GM12878 (cell line): ENCODE measurements at regions not wholly inside any gene's neighbourhood (a gene's known extent, or its start where the extent isn't known, plus 50 kb on each side); places are given as distances from the start of the nearest gene placed in this dataset.

Source experiments
- ATAC-seq: fragments of 200-7000 bp; cut with Tn5 transposase; 3 replicates; pipeline ENCODE4 v1.9.1; 2020; ENCODE audit warnings: mild to moderate bottlenecking, moderate library complexity
- BruUV-seq: library from RNA; stranded (reverse); fragments of 400-500 nt; replicated peaks from 2 replicates; lab custom pipeline; 2021; lab: Mats Ljungman, UMichigan
- CTCF ChIA-PET: fragments of 300-600 bp; sonication (Branson Sonifier 250); formaldehyde crosslinking; extraction: SDS; loops from one replicate; lab custom pipeline; 2021; ENCODE audit warnings: inconsistent platforms; lab: Yijun Ruan, JAX
- POLR2A ChIA-PET: fragments of 350-600 bp; formaldehyde crosslinking; extraction: SDS; loops from one replicate; lab custom pipeline; 2021; ENCODE audit warnings: inconsistent platforms; lab: Charles Lee
- RAD21 ChIA-PET: fragments of 300-600 bp; sonication (Branson Sonifier 250); formaldehyde crosslinking; loops from one replicate; lab custom pipeline; 2023; ENCODE audit warnings: antibody characterized with exemption; ENCODE audit not compliant: unreplicated experiment; lab: Charles Lee
- SMC1A ChIA-PET: fragments of 300-600 bp; sonication (Branson Sonifier 250); formaldehyde crosslinking; loops from one replicate; lab custom pipeline; 2023; ENCODE audit not compliant: unreplicated experiment, uncharacterized antibody; lab: Charles Lee
- DNase-seq: peaks from one replicate; pipeline ENCODE4 v3.0.0-alpha.2; 2011; ENCODE audit warnings: low read depth, low spot score
- FAIRE-seq: peaks from 3 replicates; lab custom pipeline; 2011; peaks lifted over from hg19 to GRCh38; lab: Jason Lieb, UNC
- H2AFZ ChIP-seq: 2 replicates; pipeline ENCODE4 v1.6.0; 2011; ENCODE audit warnings: low read depth, low read length, control low read depth; ENCODE audit not compliant: control insufficient read depth
- H3K27ac ChIP-seq: 2 replicates; pipeline ENCODE4 v1.5.1; 2011; ENCODE audit warnings: control low read depth; ENCODE audit not compliant: control insufficient read depth, insufficient read depth
- H3K27me3 ChIP-seq, 2 experiments: replicated peaks in 1 of 2; 2 replicates each; pipeline versions ENCODE4 v1.6.0 to v1.6.1; 2011; ENCODE audit warnings: low read length in 1 of 2; ENCODE audit not compliant: control insufficient read depth in 2 of 2, insufficient read depth in 2 of 2
- H3K36me3 ChIP-seq, 2 experiments: 2 replicates each; pipeline ENCODE4 v1.5.1; 2011; ENCODE audit warnings: low read length in 1 of 2; ENCODE audit not compliant: control insufficient read depth in 2 of 2, insufficient read depth in 2 of 2
- H3K4me1 ChIP-seq: 2 replicates; pipeline ENCODE4 v1.6.1; 2011; ENCODE audit warnings: mild to moderate bottlenecking, low read length, moderate library complexity, mixed read lengths; ENCODE audit not compliant: control insufficient read depth, insufficient read depth
- H3K4me2 ChIP-seq: 2 replicates; pipeline ENCODE4 v1.6.0; 2011; ENCODE audit warnings: control low read depth; ENCODE audit not compliant: control insufficient read depth, insufficient read depth
- H3K4me3 ChIP-seq: fragments of 200-600 bp; sonication (generic); 2 replicates; pipeline ENCODE4 v1.5.1; 2016
- H3K79me2 ChIP-seq: 2 replicates; pipeline ENCODE4 v1.6.0; 2011; ENCODE audit warnings: low read length; ENCODE audit not compliant: control insufficient read depth, insufficient read depth
- H3K9ac ChIP-seq: 2 replicates; pipeline ENCODE4 v1.8.0; 2011; ENCODE audit warnings: low read length, control low read depth, mixed read lengths; ENCODE audit not compliant: control insufficient read depth, insufficient read depth
- H3K9me3 ChIP-seq: replicated peaks from 3 replicates; pipeline ENCODE4 v1.5.1; 2011; ENCODE audit warnings: mild to moderate bottlenecking, low read length; ENCODE audit not compliant: control insufficient read depth, insufficient read depth
- H4K20me1 ChIP-seq: 2 replicates; pipeline ENCODE4 v1.6.0; 2011; ENCODE audit not compliant: control insufficient read depth, insufficient read depth
- ATF3 ChIP-seq: IDR thresholded peaks from 2 replicates; pipeline ENCODE4 v1.6.1; 2011; ENCODE audit warnings: low read depth, mild to moderate bottlenecking, low read length, moderate library complexity, borderline replicate concordance; ENCODE audit errors: extremely low read depth
- BHLHE40 ChIP-seq, 2 experiments: fragments of 450-650 bp in 1 of 2; IDR thresholded peaks; 2 replicates each; pipeline ENCODE4 v1.6.1; 2011 to 2017; ENCODE audit warnings: low read depth in 2 of 2, borderline replicate concordance in 1 of 2, improper control_type of control experiment in 1 of 2, low read length in 1 of 2, mild to moderate bottlenecking in 1 of 2
- HDGF ChIP-seq: fragments of 450-650 bp; IDR thresholded peaks from 2 replicates; pipeline ENCODE4 v1.6.1; 2016; ENCODE audit warnings: antibody characterized with exemption
- IRF5 ChIP-seq: fragments of 450-650 bp; IDR thresholded peaks from 2 replicates; pipeline ENCODE4 v1.6.1; 2017; ENCODE audit warnings: borderline replicate concordance
- JUNB ChIP-seq: IDR thresholded peaks from 2 replicates; pipeline ENCODE4 v1.6.1; 2016; ENCODE audit warnings: antibody characterized with exemption, mild to moderate bottlenecking
- KLF5 ChIP-seq: fragments of 450-650 bp; IDR thresholded peaks from 2 replicates; pipeline ENCODE4 v1.6.1; 2014; ENCODE audit warnings: mild to moderate bottlenecking; ENCODE audit not compliant: partially characterized antibody
- MEF2A ChIP-seq: IDR thresholded peaks from 2 replicates; pipeline ENCODE4 v1.6.1; 2011; ENCODE audit warnings: low read depth, mild to moderate bottlenecking, low read length, moderate library complexity; ENCODE audit not compliant: insufficient read depth
- RB1 ChIP-seq: fragments of 450-650 bp; formaldehyde crosslinking; IDR thresholded peaks from 2 replicates; pipeline ENCODE4 v1.6.1; 2017; ENCODE audit warnings: mild to moderate bottlenecking, borderline replicate concordance
- SIN3A ChIP-seq: IDR thresholded peaks from 2 replicates; pipeline ENCODE4 v1.6.1; 2012; ENCODE audit warnings: low read depth, low read length, improper control_type of control experiment
- SMAD1 ChIP-seq: fragments of 450-650 bp; IDR thresholded peaks from 2 replicates; pipeline ENCODE4 v1.6.1; 2018; ENCODE audit warnings: mild to moderate bottlenecking, low read depth; ENCODE audit not compliant: partially characterized antibody
- SRF ChIP-seq, 2 experiments: IDR thresholded peaks; 2 replicates each; pipeline ENCODE4 v1.6.1; 2011; ENCODE audit warnings: low read depth in 2 of 2, low read length in 2 of 2, mild to moderate bottlenecking in 1 of 2, moderate library complexity in 1 of 2
- ZBTB4 ChIP-seq: fragments of 450-650 bp; formaldehyde crosslinking; IDR thresholded peaks from 2 replicates; pipeline ENCODE4 v1.4.0; 2022; ENCODE audit warnings: mild to moderate bottlenecking, moderate library complexity
- ZNF384 ChIP-seq: IDR thresholded peaks from 2 replicates; pipeline ENCODE4 v1.6.1; 2012; ENCODE audit warnings: low read depth, mild to moderate bottlenecking, low read length, improper control_type of control experiment, borderline replicate concordance
- ZZZ3 ChIP-seq: IDR thresholded peaks from 2 replicates; pipeline ENCODE4 v1.6.1; 2011; ENCODE audit warnings: low read depth; ENCODE audit not compliant: control insufficient read depth, insufficient read length
- WGBS: methylation state at CpG from one replicate; pipeline ENCODE4 v1.1.6; 2016; ENCODE audit warnings: low lambda C conversion rate; ENCODE audit not compliant: insufficient replicate concordance, insufficient coverage; ENCODE audit errors: missing lambda C conversion rate; 5-methylcytosine and 5-hydroxymethylcytosine counted together
- in situ Hi-C: fragments of 300-500 bp; cut with MboI; formaldehyde crosslinking; loops from 9 replicates; pipeline ENCODE4 v1.14.3; 2018; ENCODE audit warnings: mixed read lengths
- intact Hi-C: fragments of 100-400 bp; cut with micrococcal nuclease; formaldehyde crosslinking; loops from one replicate; pipeline ENCODE4 v1.14.2; 2022; ENCODE audit not compliant: unreplicated experiment
- TF ChIP-seq, protein P1 (sequence below): IDR thresholded peaks from 2 replicates; pipeline ENCODE4 v1.6.1; 2012; ENCODE audit warnings: low read depth, low read length, improper control_type of control experiment
- TF ChIP-seq, protein P2 (sequence below): fragments of 450-650 bp; conservative IDR thresholded peaks from 2 replicates; pipeline ENCODE4 v1.6.1; 2017; ENCODE audit warnings: mild to moderate bottlenecking, moderate library complexity

DNA sequence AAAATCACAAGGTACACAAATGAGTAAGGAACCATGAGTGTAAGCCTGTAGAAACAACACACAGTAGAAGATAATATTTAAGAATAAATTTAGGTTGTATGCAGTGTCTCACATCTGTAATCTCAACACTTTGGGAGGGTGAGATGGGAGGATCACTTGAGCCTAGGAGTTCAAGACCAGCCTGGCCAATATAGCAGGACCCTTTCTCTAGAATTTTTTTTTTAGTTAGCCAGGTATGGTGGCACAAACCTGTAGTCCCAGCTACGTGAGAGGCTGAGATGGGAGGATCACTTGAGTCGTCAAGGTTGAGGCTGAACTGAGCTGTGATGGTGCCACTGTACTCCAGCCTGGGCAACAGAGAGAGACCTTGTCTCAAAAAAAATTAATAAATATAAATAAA, 401.2 kb upstream of the RORB start (continued):
- no peak for TF ChIP-seq ZBTB4

DNA sequence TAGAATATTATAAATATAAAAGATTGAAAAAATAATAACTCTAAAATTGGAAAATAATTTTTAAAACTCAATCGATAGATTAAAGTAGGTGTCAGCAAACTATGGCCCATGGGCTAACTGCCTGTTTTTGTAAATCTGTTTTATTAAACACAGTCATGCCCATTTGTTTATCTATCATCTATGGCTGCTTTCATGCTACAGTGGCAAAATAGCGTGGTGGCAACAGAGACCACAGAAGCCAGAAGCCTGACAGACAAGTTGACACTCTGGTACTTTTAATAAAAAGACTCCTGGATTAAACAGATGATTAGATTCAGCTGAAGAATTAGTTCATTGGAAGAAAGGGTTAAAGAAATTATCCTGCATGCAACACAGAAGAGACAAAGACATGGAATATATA, 400.7 kb upstream of the RORB start:
- ChIA-PET SMC1A (no interaction called here), POLR2A (no interaction called here), CTCF (no interaction called here), RAD21 (no interaction called here)
- no peaks in the 10 kb centered on the region for H3K9me3 ChIP-seq
- ATAC-seq: no peak
- no peaks in the 10 kb centered on the region for H3K27me3 ChIP-seq
- in situ Hi-C loops: no loop called here
- no peak overlapping the region for H2AFZ ChIP-seq
- WGBS: 3% methylated on average over 2 of the region's 2 CpGs
- no peaks in the 10 kb centered on the region for H4K20me1 ChIP-seq
- H3K27ac ChIP-seq: no peak overlapping the region
- intact Hi-C loops: no loop called here
- no peaks in the 10 kb centered on the region for H3K79me2 ChIP-seq
- BruUV-seq: no TSS peak
- no peaks in the 10 kb centered on the region for H3K36me3 ChIP-seq
- no peak for FAIRE-seq
- H3K4me2 ChIP-seq: no peak overlapping the region
- H3K4me1 ChIP-seq: no peaks in the 10 kb centered on the region
- H3K9ac ChIP-seq: no peak overlapping the region
- no peak overlapping the region for H3K4me3 ChIP-seq
- DNase-seq: no peak
- no peak for TF ChIP-seq JUNB
- TF ChIP-seq MEF2A: no peak
- TF ChIP-seq HDGF: no peak
- TF ChIP-seq SMAD1: no peak
- no peak for TF ChIP-seq ZZZ3
- TF ChIP-seq, protein P1, sequence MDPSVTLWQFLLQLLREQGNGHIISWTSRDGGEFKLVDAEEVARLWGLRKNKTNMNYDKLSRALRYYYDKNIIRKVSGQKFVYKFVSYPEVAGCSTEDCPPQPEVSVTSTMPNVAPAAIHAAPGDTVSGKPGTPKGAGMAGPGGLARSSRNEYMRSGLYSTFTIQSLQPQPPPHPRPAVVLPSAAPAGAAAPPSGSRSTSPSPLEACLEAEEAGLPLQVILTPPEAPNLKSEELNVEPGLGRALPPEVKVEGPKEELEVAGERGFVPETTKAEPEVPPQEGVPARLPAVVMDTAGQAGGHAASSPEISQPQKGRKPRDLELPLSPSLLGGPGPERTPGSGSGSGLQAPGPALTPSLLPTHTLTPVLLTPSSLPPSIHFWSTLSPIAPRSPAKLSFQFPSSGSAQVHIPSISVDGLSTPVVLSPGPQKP: no peak
- TF ChIP-seq IRF5: no peak
- no peak for TF ChIP-seq SIN3A
- TF ChIP-seq ATF3: no peak
- TF ChIP-seq ZNF384: no peak
- no peak for TF ChIP-seq SRF (IDR thresholded peaks at IDR 0.05; ENCODE audit: low read depth in 2 of 2, low read length in 2 of 2)
- no peak for TF ChIP-seq KLF5
- no peak for TF ChIP-seq RB1
- TF ChIP-seq BHLHE40 (IDR thresholded peaks at IDR 0.05; ENCODE audit: borderline replicate concordance in 1 of 2, low read depth in 2 of 2, low read length in 1 of 2): no peak
- TF ChIP-seq, protein P2, sequence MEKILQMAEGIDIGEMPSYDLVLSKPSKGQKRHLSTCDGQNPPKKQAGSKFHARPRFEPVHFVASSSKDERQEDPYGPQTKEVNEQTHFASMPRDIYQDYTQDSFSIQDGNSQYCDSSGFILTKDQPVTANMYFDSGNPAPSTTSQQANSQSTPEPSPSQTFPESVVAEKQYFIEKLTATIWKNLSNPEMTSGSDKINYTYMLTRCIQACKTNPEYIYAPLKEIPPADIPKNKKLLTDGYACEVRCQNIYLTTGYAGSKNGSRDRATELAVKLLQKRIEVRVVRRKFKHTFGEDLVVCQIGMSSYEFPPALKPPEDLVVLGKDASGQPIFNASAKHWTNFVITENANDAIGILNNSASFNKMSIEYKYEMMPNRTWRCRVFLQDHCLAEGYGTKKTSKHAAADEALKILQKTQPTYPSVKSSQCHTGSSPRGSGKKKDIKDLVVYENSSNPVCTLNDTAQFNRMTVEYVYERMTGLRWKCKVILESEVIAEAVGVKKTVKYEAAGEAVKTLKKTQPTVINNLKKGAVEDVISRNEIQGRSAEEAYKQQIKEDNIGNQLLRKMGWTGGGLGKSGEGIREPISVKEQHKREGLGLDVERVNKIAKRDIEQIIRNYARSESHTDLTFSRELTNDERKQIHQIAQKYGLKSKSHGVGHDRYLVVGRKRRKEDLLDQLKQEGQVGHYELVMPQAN: no peak
